ENCODE measurements at regions not wholly inside any gene's neighbourhood (a gene's known extent, or its start where the extent isn't known, plus 50 kb on each side); places are given as distances from the start of the nearest gene placed in this dataset.
A peak's percentile ranks its signal among the peaks of the same experiment; 100 is the strongest.
"Not testable (repeated sequence)": the region's sequence is repeated elsewhere in the genome, so short reads cannot be mapped to it uniquely, and the experiment has no call there.

- Histone ChIP-seq H3K4ac (ENCODE audit: low read depth in 1 of 2, low read length in 2 of 2) (no peak overlapping the region), H3K27ac (ENCODE audit: low read length, poor library complexity, severe bottlenecking) (no peak overlapping the region), H3K4me3 (ENCODE audit: insufficient read depth in 1 of 2, low read depth in 1 of 2, low read length in 2 of 2) (no peak overlapping the region), H4K8ac (ENCODE audit: low read length) (no peak overlapping the region), H2BK12ac (ENCODE audit: low read length in 2 of 2) (no peak overlapping the region), H2AFZ (ENCODE audit: low read depth, low read length) (no peak overlapping the region), H3K27me3 (ENCODE audit: control insufficient read depth in 1 of 2, insufficient read depth in 1 of 2, low read length in 2 of 2) (no peaks in the 10 kb centered on the region), H3K18ac (ENCODE audit: low read depth in 1 of 2, low read length in 2 of 2) (no peak overlapping the region), H3K23ac (ENCODE audit: low read length in 2 of 2) (no peak overlapping the region), H2BK5ac (ENCODE audit: low read depth, low read length, poor library complexity, severe bottlenecking) (no peak overlapping the region), H2BK15ac (ENCODE audit: low read depth, poor library complexity, severe bottlenecking) (no peak overlapping the region), H3K9me3 (ENCODE audit: control insufficient read depth, low read length) (peaks cover 9% of the 10 kb centered on the region), H3K4me1 (ENCODE audit: control insufficient read depth, insufficient read depth, low read depth, low read length) (no peaks in the 10 kb centered on the region), H3K14ac (ENCODE audit: low read length in 2 of 2) (no peak overlapping the region), H3K9ac (ENCODE audit: low read length) (no peak overlapping the region), H2BK120ac (ENCODE audit: low read depth, low read length) (no peak overlapping the region), H3K36me3 (ENCODE audit: control insufficient read depth in 1 of 2, insufficient read depth in 2 of 2, low read depth in 1 of 2, low read length in 2 of 2) (no peaks in the 10 kb centered on the region), H3K4me2 (ENCODE audit: low read length, poor library complexity, severe bottlenecking) (no peak overlapping the region), H4K91ac (ENCODE audit: low read length) (no peak overlapping the region), H2AK5ac (ENCODE audit: low read length, severe bottlenecking) (no peak overlapping the region), H3K79me1 (replicated peaks; ENCODE audit: low read length, poor library complexity, severe bottlenecking) (no peaks in the 10 kb centered on the region)
- DNase-seq = no peak
- 73% methylated on average over 2 of the region's 3 CpGs for WGBS
Observed at GRCh38 chr3:67941433-67942030, 287.1 kb upstream of the SUCLG2 start.

- H4K91ac ChIP-seq (ENCODE audit: low read length) = no peak overlapping the region
- H3K9ac ChIP-seq (ENCODE audit: low read length) = no peak overlapping the region
- H3K79me1 ChIP-seq (replicated peaks; ENCODE audit: low read length, poor library complexity, severe bottlenecking) = no peaks in the 10 kb centered on the region
- H3K36me3 ChIP-seq (ENCODE audit: control insufficient read depth in 1 of 2, insufficient read depth in 2 of 2, low read depth in 1 of 2, low read length in 2 of 2) = no peaks in the 10 kb centered on the region
- WGBS = no CpG with 5 or more reads among the region's 2 CpGs
- no peak overlapping the region for H2BK12ac ChIP-seq (ENCODE audit: low read length in 2 of 2)
- no peak overlapping the region for H3K18ac ChIP-seq (ENCODE audit: low read depth in 1 of 2, low read length in 2 of 2)
- no peak overlapping the region for H2AK5ac ChIP-seq (ENCODE audit: low read length, severe bottlenecking)
- H3K27me3 ChIP-seq (ENCODE audit: control insufficient read depth in 1 of 2, insufficient read depth in 1 of 2, low read length in 2 of 2) = no peaks in the 10 kb centered on the region
- H3K14ac ChIP-seq (ENCODE audit: low read length in 2 of 2) = no peak overlapping the region
- H3K4ac ChIP-seq (ENCODE audit: low read depth in 1 of 2, low read length in 2 of 2) = no peak overlapping the region
- no peak overlapping the region for H2BK120ac ChIP-seq (ENCODE audit: low read depth, low read length)
- H2BK5ac ChIP-seq (ENCODE audit: low read depth, low read length, poor library complexity, severe bottlenecking) = no peak overlapping the region
- no peak overlapping the region for H3K4me3 ChIP-seq (ENCODE audit: insufficient read depth in 1 of 2, low read depth in 1 of 2, low read length in 2 of 2)
- H3K4me2 ChIP-seq (ENCODE audit: low read length, poor library complexity, severe bottlenecking) = no peak overlapping the region
- H2AFZ ChIP-seq (ENCODE audit: low read depth, low read length) = no peak overlapping the region
- no peak overlapping the region for H3K23ac ChIP-seq (ENCODE audit: low read length in 2 of 2)
- H4K8ac ChIP-seq (ENCODE audit: low read length) = no peak overlapping the region
- H3K9me3 ChIP-seq (ENCODE audit: control insufficient read depth, low read length) = peaks cover 15% of the 10 kb centered on the region
- H3K4me1 ChIP-seq (ENCODE audit: control insufficient read depth, insufficient read depth, low read depth, low read length) = no peaks in the 10 kb centered on the region
- DNase-seq = peak; percentile 6
- H3K27ac ChIP-seq (ENCODE audit: low read length, poor library complexity, severe bottlenecking) = no peak overlapping the region
- no peak overlapping the region for H2BK15ac ChIP-seq (ENCODE audit: low read depth, poor library complexity, severe bottlenecking)
Observed at GRCh38 chr3:67940210-67940952, 286.0 kb upstream of the SUCLG2 start.

GRCh38 chr3:67937498-67938118, 283.2 kb upstream of the SUCLG2 start:
- no peak overlapping the region for H2BK120ac ChIP-seq (ENCODE audit: low read depth, low read length)
- no peak overlapping the region for H2AFZ ChIP-seq (ENCODE audit: low read depth, low read length)
- no peaks in the 10 kb centered on the region for H3K36me3 ChIP-seq (ENCODE audit: control insufficient read depth in 1 of 2, insufficient read depth in 2 of 2, low read depth in 1 of 2, low read length in 2 of 2)

DNA sequence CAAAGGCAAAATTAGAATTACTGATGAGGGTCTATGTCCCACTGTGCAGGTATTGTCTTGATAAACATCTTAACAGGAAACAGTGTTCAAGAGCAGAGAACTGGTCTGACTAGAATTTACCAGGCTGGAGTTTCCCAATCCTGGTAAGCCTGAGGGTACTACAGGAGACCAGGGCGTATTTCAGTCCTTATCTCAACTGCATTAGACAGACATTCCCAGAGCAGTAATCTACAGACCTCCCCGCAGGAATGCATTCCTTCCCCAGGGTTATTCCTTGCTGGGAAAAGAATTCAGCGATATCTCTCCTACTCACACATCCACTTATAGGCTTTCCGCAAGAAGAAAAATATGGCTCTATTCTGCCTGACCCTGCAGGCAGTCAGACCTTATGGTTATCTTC, 276.0 kb upstream of the SUCLG2 start:
- H3K4me3 ChIP-seq (ENCODE audit: insufficient read depth in 1 of 2, low read depth in 1 of 2, low read length in 2 of 2); H2BK15ac ChIP-seq (ENCODE audit: low read depth, poor library complexity, severe bottlenecking); H3K4me2 ChIP-seq (ENCODE audit: low read length, poor library complexity, severe bottlenecking); H4K8ac ChIP-seq (ENCODE audit: low read length); H2AK5ac ChIP-seq (ENCODE audit: low read length, severe bottlenecking); H3K4ac ChIP-seq (ENCODE audit: low read depth in 1 of 2, low read length in 2 of 2); H2BK120ac ChIP-seq (ENCODE audit: low read depth, low read length); H3K23ac ChIP-seq (ENCODE audit: low read length in 2 of 2); H2BK12ac ChIP-seq (ENCODE audit: low read length in 2 of 2); H3K79me1 ChIP-seq (replicated peaks; ENCODE audit: low read length, poor library complexity, severe bottlenecking); H3K36me3 ChIP-seq (ENCODE audit: control insufficient read depth in 1 of 2, insufficient read depth in 2 of 2, low read depth in 1 of 2, low read length in 2 of 2); H3K4me1 ChIP-seq (ENCODE audit: control insufficient read depth, insufficient read depth, low read depth, low read length); H2AFZ ChIP-seq (ENCODE audit: low read depth, low read length); H4K91ac ChIP-seq (ENCODE audit: low read length); H3K14ac ChIP-seq (ENCODE audit: low read length in 2 of 2); H3K27me3 ChIP-seq (ENCODE audit: control insufficient read depth in 1 of 2, insufficient read depth in 1 of 2, low read length in 2 of 2); H3K9ac ChIP-seq (ENCODE audit: low read length); H3K27ac ChIP-seq (ENCODE audit: low read length, poor library complexity, severe bottlenecking); H2BK5ac ChIP-seq (ENCODE audit: low read depth, low read length, poor library complexity, severe bottlenecking); H3K18ac ChIP-seq (ENCODE audit: low read depth in 1 of 2, low read length in 2 of 2): not testable (repeated sequence)
- whole genome bisulfite sequencing = 84% methylated on average over 4 of the region's 4 CpGs
- peaks cover 12% of the 10 kb centered on the region for H3K9me3 ChIP-seq (ENCODE audit: control insufficient read depth, low read length)
- peak; percentile 3 for DNase-seq

More at GRCh38 chr3:67937498-67938118, 283.2 kb upstream of the SUCLG2 start:
- Histone ChIP-seq H3K27ac (ENCODE audit: low read length, poor library complexity, severe bottlenecking) (no peak overlapping the region), H3K9me3 (ENCODE audit: control insufficient read depth, low read length) (peaks cover 20% of the 10 kb centered on the region), H4K8ac (ENCODE audit: low read length) (no peak overlapping the region), H3K18ac (ENCODE audit: low read depth in 1 of 2, low read length in 2 of 2) (no peak overlapping the region), H3K4me1 (ENCODE audit: control insufficient read depth, insufficient read depth, low read depth, low read length) (no peaks in the 10 kb centered on the region), H2BK12ac (ENCODE audit: low read length in 2 of 2) (no peak overlapping the region), H3K79me1 (replicated peaks; ENCODE audit: low read length, poor library complexity, severe bottlenecking) (no peaks in the 10 kb centered on the region), H3K9ac (ENCODE audit: low read length) (no peak overlapping the region), H4K91ac (ENCODE audit: low read length) (no peak overlapping the region), H2BK5ac (ENCODE audit: low read depth, low read length, poor library complexity, severe bottlenecking) (no peak overlapping the region), H3K4me3 (ENCODE audit: insufficient read depth in 1 of 2, low read depth in 1 of 2, low read length in 2 of 2) (no peak overlapping the region), H2AK5ac (ENCODE audit: low read length, severe bottlenecking) (no peak overlapping the region), H2BK15ac (ENCODE audit: low read depth, poor library complexity, severe bottlenecking) (no peak overlapping the region), H3K23ac (ENCODE audit: low read length in 2 of 2) (no peak overlapping the region), H3K27me3 (ENCODE audit: control insufficient read depth in 1 of 2, insufficient read depth in 1 of 2, low read length in 2 of 2) (no peaks in the 10 kb centered on the region), H3K4me2 (ENCODE audit: low read length, poor library complexity, severe bottlenecking) (no peak overlapping the region), H3K4ac (ENCODE audit: low read depth in 1 of 2, low read length in 2 of 2) (no peak overlapping the region), H3K14ac (ENCODE audit: low read length in 2 of 2) (no peak overlapping the region)
- DNase-seq = no peak
- 100% methylated on average over 1 of the region's 1 CpG for WGBS
